ENCODE measurements at regions not wholly inside any gene's neighbourhood (a gene's known extent, or its start where the extent isn't known, plus 50 kb on each side); places are given as distances from the start of the nearest gene placed in this dataset.
"Not testable (repeated sequence)": the region's sequence is repeated elsewhere in the genome, so short reads cannot be mapped to it uniquely, and the experiment has no call there.

DNA sequence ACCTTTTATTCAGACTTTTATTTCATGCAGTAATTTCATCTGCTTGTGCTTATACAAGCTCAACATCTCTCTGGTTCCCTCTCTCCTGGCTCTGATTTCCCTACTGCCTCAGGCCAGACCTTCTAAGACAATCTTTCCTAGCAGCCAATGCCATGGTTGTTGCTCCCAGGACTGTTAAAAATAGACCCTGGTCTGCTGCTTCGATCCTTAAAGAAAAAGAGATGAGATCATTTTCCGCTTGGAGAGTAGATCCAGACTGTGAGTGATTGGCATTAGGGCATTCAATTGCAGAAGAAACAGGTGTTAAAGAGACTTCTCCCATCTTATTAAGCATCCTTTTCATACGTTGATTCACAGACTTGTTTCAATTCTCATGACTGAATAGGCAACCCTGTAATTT lies 68.4 kb upstream of the ITGB1 start:
- TF ChIP-seq, protein P1, sequence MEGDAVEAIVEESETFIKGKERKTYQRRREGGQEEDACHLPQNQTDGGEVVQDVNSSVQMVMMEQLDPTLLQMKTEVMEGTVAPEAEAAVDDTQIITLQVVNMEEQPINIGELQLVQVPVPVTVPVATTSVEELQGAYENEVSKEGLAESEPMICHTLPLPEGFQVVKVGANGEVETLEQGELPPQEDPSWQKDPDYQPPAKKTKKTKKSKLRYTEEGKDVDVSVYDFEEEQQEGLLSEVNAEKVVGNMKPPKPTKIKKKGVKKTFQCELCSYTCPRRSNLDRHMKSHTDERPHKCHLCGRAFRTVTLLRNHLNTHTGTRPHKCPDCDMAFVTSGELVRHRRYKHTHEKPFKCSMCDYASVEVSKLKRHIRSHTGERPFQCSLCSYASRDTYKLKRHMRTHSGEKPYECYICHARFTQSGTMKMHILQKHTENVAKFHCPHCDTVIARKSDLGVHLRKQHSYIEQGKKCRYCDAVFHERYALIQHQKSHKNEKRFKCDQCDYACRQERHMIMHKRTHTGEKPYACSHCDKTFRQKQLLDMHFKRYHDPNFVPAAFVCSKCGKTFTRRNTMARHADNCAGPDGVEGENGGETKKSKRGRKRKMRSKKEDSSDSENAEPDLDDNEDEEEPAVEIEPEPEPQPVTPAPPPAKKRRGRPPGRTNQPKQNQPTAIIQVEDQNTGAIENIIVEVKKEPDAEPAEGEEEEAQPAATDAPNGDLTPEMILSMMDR (IDR thresholded peaks at IDR 0.05; ENCODE audit: low read length, missing control alignments) = no peak
- no peak for DNase-seq (ENCODE audit: low read depth)

DNA sequence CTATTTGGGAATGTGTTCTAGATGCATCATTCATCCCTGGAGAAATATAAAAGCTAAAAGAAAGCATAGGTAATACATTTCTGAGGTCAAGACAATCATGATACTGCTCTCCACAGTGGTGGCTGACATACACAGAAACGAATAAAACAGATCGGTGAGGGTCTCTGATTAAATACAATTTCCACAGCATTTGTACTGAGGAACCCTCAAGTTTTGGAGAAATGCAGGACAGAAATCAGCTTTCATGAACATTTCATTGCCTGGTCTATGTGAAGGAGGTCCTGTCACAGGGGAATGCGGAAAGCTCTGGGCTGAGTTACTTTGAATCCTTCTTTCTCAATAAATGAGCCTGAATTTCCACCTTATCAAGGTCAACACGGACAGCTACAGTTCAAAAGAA lies 67.9 kb upstream of the ITGB1 start:
- no peak for DNase-seq (ENCODE audit: low read depth)
- TF ChIP-seq, protein P1 (IDR thresholded peaks at IDR 0.05; ENCODE audit: low read length, missing control alignments) = no peak
- H3K4me3 ChIP-seq (replicated peaks; ENCODE audit: low read depth, low read length) = no peak overlapping the region

More for the DNA sequence above, 68.4 kb upstream of the ITGB1 start:
- no peak overlapping the region for H3K4me3 ChIP-seq (replicated peaks; ENCODE audit: low read depth, low read length)

DNA sequence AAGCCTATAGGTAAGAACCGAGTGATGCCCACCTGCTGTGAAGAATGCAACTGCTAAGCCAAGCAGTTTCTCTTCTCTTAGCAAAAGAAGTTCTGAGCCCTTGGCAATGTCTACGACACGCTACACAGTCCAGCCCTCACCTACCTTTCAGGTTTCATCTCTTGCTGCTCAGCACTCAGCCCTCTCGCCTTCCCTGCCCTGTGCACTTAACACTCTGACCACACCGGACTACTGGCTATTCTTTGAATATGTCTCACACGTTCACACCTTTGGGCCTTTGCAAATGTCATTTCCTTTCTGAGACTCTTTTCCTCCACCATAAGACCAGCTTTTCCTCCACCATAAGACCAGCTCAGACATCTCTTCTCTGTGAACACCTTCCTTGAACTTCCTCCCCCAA lies 67.0 kb upstream of the ITGB1 start:
- TF ChIP-seq, protein P1 (IDR thresholded peaks at IDR 0.05; ENCODE audit: low read length, missing control alignments) = no peak
- DNase-seq (ENCODE audit: low read depth) = no peak

DNA sequence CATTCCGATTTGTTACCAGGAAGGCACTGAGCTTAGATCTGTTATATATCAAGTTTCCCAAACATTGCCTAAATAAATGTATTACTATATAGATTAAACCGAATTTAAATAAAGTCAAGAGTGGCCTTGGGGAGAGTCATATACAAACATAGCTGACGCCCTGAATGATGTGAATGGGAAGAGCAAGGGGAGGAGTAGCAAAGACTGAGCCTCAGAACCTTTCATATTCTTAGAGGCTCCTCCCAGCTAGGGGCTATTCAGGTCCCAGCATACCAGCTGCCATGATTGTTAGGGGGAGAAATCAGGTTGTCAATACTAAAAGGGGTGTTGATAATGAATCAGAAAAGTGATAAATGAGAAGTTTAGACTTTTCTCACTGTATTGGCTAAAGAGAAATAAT lies 64.7 kb upstream of the ITGB1 start:
- DNase-seq (ENCODE audit: low read depth) = no peak
- H3K4me3 ChIP-seq (replicated peaks; ENCODE audit: low read depth, low read length) = no peak overlapping the region
- TF ChIP-seq, protein P1 (IDR thresholded peaks at IDR 0.05; ENCODE audit: low read length, missing control alignments) = no peak

More for the DNA sequence above, 67.0 kb upstream of the ITGB1 start:
- no peak overlapping the region for H3K4me3 ChIP-seq (replicated peaks; ENCODE audit: low read depth, low read length)

DNA sequence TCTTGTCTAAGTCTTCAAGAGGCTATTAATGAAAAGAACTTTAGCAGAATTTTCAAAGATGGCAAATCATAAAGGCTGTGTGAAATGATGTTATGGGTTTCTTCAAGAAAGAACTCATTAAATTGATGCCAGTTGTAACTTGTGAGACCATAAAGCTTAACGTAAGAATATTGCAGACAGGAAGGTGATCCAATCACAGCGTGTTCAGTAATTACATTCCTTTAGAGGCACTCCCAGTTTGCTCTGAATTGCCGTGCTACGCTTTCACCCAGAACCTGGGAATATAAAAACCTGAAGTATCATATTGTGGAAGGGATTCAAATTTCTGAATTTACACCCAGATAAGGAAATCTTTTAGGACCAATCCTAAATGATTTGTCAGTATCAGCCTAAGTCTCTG lies 64.1 kb upstream of the ITGB1 start:
- TF ChIP-seq, protein P1 (IDR thresholded peaks at IDR 0.05; ENCODE audit: low read length, missing control alignments) = no peak
- DNase-seq (ENCODE audit: low read depth) = no peak
- H3K4me3 ChIP-seq (replicated peaks; ENCODE audit: low read depth, low read length) = no peak overlapping the region

DNA sequence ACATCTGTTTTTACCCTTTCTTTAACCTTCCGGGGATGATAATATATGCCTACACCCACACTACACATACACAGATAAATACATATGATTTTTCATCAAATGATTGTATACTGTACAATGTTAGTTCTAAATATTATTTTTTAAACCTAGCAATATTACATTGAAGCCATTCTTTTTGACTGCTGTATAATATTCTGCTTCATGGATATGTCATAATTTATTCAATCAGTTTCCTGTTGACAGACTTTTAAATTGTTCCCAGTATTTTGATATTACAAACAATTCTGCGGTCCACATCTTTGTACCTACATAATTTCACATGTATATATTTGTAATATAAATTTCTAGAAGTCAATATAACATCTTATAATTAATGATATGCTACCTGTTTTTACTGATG lies 59.0 kb upstream of the ITGB1 start:
- TF ChIP-seq, protein P1 (IDR thresholded peaks at IDR 0.05; ENCODE audit: low read length, missing control alignments) = no peak

DNA sequence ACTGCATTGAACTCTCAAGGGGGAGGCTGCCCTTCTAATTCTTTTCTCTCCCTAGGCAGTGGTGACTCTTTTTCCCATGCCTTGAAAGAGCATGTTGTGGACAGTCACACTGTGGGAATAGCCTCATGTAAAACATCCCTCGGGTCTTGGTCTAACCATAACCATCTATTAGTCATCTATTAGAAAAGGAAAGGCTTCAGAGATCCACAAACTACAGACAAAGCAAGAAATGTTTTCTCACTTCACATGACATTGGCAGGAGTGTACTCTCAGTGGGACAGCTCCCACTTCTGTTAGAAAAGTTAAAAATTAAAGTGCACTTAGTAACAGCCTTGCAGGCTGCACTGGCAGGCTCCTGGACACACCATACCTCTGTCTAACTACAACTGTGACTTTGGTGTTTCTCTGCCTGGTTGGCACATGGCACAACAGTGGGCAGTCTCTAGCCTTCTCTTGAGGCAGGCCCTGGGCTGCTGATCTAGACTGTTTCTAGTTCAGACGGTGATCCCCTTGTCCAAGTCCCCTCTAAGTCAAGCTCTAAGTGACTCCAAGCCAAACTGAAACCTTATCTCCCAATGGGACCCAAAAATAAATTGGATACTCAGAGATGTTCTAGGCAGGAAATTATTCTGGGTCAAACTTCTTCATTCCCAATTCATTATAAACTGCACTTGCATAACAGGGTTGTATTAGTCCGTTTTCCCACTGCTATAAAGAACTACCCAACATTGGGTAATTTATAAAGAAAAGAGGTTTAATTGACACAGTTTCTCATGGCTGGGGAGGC lies 57.9 kb upstream of the ITGB1 start:
- H3K4me3 ChIP-seq (replicated peaks; ENCODE audit: low read depth, low read length) = no peak overlapping the region
- no peak for DNase-seq (ENCODE audit: low read depth)
- TF ChIP-seq, protein P1 (IDR thresholded peaks at IDR 0.05; ENCODE audit: low read length, missing control alignments) = no peak

More for the DNA sequence above, 59.0 kb upstream of the ITGB1 start:
- no peak overlapping the region for H3K4me3 ChIP-seq (replicated peaks; ENCODE audit: low read depth, low read length)
- no peak for DNase-seq (ENCODE audit: low read depth)

DNA sequence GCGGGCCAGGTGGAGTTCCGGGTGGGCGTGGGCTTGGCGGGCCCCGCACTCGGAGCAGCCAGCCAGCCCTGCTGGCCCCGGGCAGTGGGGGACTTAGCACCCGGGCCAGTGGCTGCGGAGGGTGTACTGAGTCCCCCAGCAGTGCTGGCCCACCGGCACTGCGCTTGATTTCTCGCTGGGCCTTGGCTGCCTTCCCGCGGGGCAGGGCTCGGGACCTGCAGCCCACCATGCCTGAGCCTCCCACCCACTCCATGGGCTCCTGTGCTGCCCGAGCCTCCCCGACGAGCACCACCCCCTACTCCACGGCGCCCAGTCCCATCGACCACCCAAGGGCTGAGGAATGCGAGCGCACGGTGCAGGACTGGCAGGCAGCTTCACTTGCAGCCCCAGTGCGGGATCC lies 55.3 kb upstream of the ITGB1 start:
- not testable (repeated sequence) for DNase-seq (ENCODE audit: low read depth); H3K4me3 ChIP-seq (replicated peaks; ENCODE audit: low read depth, low read length)

All from fibroblast of pulmonary artery (primary cell).